ENCODE measurements at regions not wholly inside any gene's neighbourhood (a gene's known extent, or its start where the extent isn't known, plus 50 kb on each side); places are given as distances from the start of the nearest gene placed in this dataset.

DNA sequence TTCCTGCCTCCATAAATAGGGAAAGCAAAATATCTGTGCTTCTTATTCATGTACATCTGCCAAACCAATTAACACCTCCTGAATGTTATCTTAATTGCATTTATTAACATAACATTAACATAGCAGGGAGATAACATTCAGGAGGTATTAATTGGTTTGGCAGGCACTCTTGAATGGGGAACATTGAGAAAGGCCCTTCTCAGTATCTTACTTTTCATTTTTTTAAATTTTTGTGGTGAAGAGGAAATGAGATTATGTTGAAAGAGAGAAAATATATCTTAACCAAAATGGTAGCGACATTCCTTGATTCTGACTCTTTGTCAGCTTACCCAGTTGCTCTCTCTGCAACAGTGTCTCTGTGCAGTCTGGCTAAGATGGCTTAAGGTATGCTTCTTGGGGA, 100.4 kb upstream of the TLE1 start:
- no peak overlapping the region for H3K9ac ChIP-seq (replicated peaks; ENCODE audit: extremely low read depth, insufficient read depth, low read length)
- H3K27ac ChIP-seq (ENCODE audit: insufficient read depth, low read depth, low read length) = no peak overlapping the region
- no peaks in the 10 kb centered on the region for H4K20me1 ChIP-seq (replicated peaks; ENCODE audit: control insufficient read depth, extremely low read depth, insufficient read depth, low read length)
- H3K36me3 ChIP-seq (ENCODE audit: control insufficient read depth in 2 of 2, extremely low read depth in 1 of 2, insufficient read depth in 2 of 2, low read length in 2 of 2) = no peaks in the 10 kb centered on the region
- dilution Hi-C loops (cut with MboI; ENCODE audit: extremely low pct_ligation_motif_present, low sequenced_read_pairs) (no loop called here), intact Hi-C loops (cut with micrococcal nuclease) (no loop called here)
- H3K4me3 ChIP-seq (replicated peaks in 1 of 3; ENCODE audit: insufficient read depth in 1 of 3, low read depth in 1 of 3, low read length in 3 of 3) = no peak overlapping the region
- H2AFZ ChIP-seq (ENCODE audit: low read depth, low read length) = no peak overlapping the region
- H3K27me3 ChIP-seq (ENCODE audit: control insufficient read depth in 2 of 2, insufficient read depth in 2 of 2, low read length in 2 of 2) = peaks cover 0 to 2% of the 10 kb centered on the region in 2 experiments
- no peaks in the 10 kb centered on the region for H3K9me3 ChIP-seq (replicated peaks; ENCODE audit: control insufficient read depth, insufficient read depth, low read length)
- FAIRE-seq = no peak
- no peaks in the 10 kb centered on the region for H3K9me1 ChIP-seq (replicated peaks; ENCODE audit: control insufficient read depth, extremely low read depth, insufficient read depth, low read length)
- H3K4me1 ChIP-seq (ENCODE audit: control insufficient read depth, extremely low read depth, insufficient read depth, low read length) = no peaks in the 10 kb centered on the region
- ChIA-PET CTCF (no interaction called here), POLR2A (no interaction called here)
- H3K79me2 ChIP-seq (ENCODE audit: control insufficient read depth, insufficient read depth, low read length) = no peaks in the 10 kb centered on the region
- no peak overlapping the region for H3K4me2 ChIP-seq (ENCODE audit: insufficient read depth, low read length)
- BruUV-seq (replicated peaks) = no TSS peak
- no peak for DNase-seq (ENCODE audit: low read depth, low spot score)
- TF ChIP-seq POLR2A (IDR thresholded peaks at IDR 0.05; ENCODE audit: low read depth, low read length) (no peak), FOS (IDR thresholded peaks at IDR 0.05; ENCODE audit: borderline replicate concordance, insufficient read depth, low read length) (no peak), JUN (IDR thresholded peaks at IDR 0.05; ENCODE audit: borderline replicate concordance, insufficient read depth, insufficient read length, low read depth) (no peak), EZH2 (IDR thresholded peaks at IDR 0.05; ENCODE audit: borderline replicate concordance, low read depth, low read length, severe bottlenecking) (no peak), MAX (IDR thresholded peaks at IDR 0.05; ENCODE audit: insufficient read depth, insufficient read length) (no peak), GATA2 (IDR thresholded peaks at IDR 0.05; ENCODE audit: insufficient read depth, insufficient read length, low read depth, low read length) (no peak), MYC (IDR thresholded peaks at IDR 0.05; ENCODE audit: low read depth, low read length) (no peak), POLR2AphosphoS5 (IDR thresholded peaks at IDR 0.05; ENCODE audit: insufficient read depth, low read depth, low read length) (no peak)
- TF ChIP-seq, protein P1, sequence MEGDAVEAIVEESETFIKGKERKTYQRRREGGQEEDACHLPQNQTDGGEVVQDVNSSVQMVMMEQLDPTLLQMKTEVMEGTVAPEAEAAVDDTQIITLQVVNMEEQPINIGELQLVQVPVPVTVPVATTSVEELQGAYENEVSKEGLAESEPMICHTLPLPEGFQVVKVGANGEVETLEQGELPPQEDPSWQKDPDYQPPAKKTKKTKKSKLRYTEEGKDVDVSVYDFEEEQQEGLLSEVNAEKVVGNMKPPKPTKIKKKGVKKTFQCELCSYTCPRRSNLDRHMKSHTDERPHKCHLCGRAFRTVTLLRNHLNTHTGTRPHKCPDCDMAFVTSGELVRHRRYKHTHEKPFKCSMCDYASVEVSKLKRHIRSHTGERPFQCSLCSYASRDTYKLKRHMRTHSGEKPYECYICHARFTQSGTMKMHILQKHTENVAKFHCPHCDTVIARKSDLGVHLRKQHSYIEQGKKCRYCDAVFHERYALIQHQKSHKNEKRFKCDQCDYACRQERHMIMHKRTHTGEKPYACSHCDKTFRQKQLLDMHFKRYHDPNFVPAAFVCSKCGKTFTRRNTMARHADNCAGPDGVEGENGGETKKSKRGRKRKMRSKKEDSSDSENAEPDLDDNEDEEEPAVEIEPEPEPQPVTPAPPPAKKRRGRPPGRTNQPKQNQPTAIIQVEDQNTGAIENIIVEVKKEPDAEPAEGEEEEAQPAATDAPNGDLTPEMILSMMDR (IDR thresholded peaks at IDR 0.05; ENCODE audit: extremely low read depth in 1 of 2, insufficient read depth in 1 of 2, low read depth in 1 of 2, low read length in 2 of 2) = no peak

Measured in endothelial cell of umbilical vein (primary cell).